ENCODE measurements at regions not wholly inside any gene's neighbourhood (a gene's known extent, or its start where the extent isn't known, plus 50 kb on each side); places are given as distances from the start of the nearest gene placed in this dataset.

- FAIRE-seq, result no peak
- no peak for DNase-seq (ENCODE audit: insufficient read length, low spot score)
- TF ChIP-seq CTCF (IDR thresholded peaks at IDR 0.05; ENCODE audit: insufficient read depth, missing control alignments), result no peak
Measured at GRCh38 chr3:162367429-162368260, 871.0 kb downstream of the OTOL1 start.

GRCh38 chr3:162368417-162368816 lies 871.8 kb downstream of the OTOL1 start:
- DNase-seq (ENCODE audit: insufficient read length, low spot score) (no peak), FAIRE-seq (no peak)
- TF ChIP-seq CTCF (IDR thresholded peaks at IDR 0.05; ENCODE audit: insufficient read depth, missing control alignments), result no peak

DNA sequence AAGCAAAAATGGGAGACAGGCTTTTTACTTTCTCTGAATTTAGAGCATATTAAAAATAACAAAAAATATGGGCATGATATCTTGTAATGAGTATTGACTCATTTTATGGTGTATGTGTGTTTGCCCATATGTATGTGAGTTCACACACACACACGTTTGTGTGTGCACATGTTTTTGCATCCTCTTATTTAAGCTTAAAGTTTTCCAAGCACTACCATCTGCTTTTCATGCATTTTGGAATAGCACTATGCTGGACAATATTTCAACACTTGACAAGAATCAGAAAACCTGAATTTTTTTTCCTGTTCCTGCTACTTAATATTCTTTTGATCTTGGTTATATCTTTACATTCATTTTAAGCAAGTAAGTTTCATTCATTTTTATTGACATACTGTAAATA lies 872.7 kb downstream of the OTOL1 start:
- FAIRE-seq (no peak), DNase-seq (ENCODE audit: insufficient read length, low spot score) (no peak)
- TF ChIP-seq CTCF (IDR thresholded peaks at IDR 0.05; ENCODE audit: insufficient read depth, missing control alignments), result no peak

GRCh38 chr3:162370141-162370540 lies 873.5 kb downstream of the OTOL1 start:
- DNase-seq (ENCODE audit: insufficient read length, low spot score) (no peak), FAIRE-seq (no peak)
- TF ChIP-seq CTCF (IDR thresholded peaks at IDR 0.05; ENCODE audit: insufficient read depth, missing control alignments), result no peak

DNA sequence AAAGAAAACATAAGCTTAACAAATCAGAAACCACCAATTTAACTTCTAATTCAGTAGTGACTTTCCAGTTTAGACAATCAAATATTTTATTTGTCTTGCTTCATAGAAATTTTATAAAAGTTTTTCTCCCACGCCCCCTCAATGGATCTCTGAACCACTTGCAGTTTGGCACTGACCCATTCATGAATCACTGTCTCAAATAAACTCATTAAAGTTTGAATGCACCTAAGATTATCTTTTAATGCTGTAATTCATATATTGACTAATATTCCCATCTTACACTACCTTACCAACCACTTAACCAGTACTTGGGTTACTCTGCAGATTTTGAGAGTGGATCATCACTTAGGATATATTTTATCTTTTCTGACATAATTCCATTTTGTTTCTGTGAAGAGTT lies 880.2 kb downstream of the OTOL1 start:
- no peak for FAIRE-seq
- no peak for TF ChIP-seq CTCF (IDR thresholded peaks at IDR 0.05; ENCODE audit: insufficient read depth, missing control alignments)
- DNase-seq (ENCODE audit: insufficient read length, low spot score), result no peak

DNA sequence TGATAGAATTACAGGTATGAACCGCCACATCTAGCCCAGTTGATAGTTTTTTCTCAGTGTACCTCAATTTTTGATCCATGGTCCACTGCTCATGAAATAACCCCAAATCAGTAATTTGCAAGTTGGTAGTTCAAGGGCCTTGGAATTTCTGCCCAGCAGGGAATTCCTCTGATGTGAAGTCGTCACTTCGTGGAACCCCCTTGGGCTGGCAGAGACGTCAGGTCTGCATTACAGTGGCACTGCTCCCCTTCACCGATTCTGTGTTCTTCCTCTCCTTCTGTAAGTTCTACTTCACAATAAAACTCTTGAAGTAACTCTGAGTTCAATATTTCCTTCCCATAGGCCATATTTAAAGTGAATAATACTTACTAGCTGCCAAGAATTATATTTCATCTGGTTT lies 881.0 kb downstream of the OTOL1 start:
- FAIRE-seq, result no peak

More for the DNA sequence above, 881.0 kb downstream of the OTOL1 start:
- no peak for TF ChIP-seq CTCF (IDR thresholded peaks at IDR 0.05; ENCODE audit: insufficient read depth, missing control alignments)
- no peak for DNase-seq (ENCODE audit: insufficient read length, low spot score)
